Stimulated activated CD4-positive, alpha-beta T cell treated with anti-CD3 and anti-CD28 coated beads, Interleukin-4, amount 100 ng/mL, for 48 hours (primary cell): ENCODE measurements at regions not wholly inside any gene's neighbourhood (a gene's known extent, or its start where the extent isn't known, plus 50 kb on each side); places are given as distances from the start of the nearest gene placed in this dataset.

Experiments
- DNase-seq, 2 donors: peaks; one replicate each; pipeline ENCODE4 v3.0.0-alpha.2; 2020; ENCODE audit warnings: low read depth in 2 of 2

- no peak for DNase-seq
Observed at GRCh38 chr2:153196378-153197058, 282.0 kb downstream of the RPRM start.

GRCh38 chr2:153195342-153195741 is 283.2 kb downstream of the RPRM start:
- no peak for DNase-seq

DNA sequence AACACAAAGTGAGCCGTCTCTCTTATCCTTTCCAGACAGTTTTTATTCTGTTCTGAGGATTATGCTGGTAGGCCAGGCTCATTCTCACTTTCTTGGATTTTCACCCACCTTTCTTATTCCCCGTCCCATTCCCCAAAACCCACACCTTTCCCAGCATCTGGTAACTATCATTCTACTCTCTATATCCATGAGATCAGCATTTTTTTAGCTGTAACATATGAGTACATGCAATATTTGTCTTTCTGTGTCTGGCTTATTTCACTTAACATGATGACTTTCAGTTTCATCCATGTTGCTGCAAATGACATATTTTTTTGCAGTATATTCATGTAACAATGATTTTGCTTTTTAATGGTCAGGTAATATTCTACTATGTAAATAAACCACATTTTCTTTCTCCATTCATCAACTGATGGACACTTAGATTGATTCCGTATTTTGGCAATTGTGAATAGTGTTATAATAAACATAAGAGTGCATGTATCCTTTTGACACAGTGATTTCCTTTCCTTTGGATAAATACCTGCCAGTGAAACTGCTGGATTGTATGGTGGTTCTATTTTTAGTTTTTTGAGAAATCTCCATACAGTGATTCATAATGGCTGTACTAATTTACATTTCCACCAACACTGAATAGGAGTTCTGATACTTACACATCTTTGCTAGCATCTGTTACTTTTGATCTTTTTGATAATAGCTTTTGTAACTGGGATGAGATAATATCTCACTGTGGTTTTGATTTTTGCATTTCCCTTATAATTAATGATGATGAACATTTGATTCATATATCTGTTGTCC is 289.3 kb downstream of the RPRM start:
- DNase-seq = no peak

- DNase-seq = no peak
Observed at GRCh38 chr2:153179808-153180207, 298.8 kb downstream of the RPRM start.

DNA sequence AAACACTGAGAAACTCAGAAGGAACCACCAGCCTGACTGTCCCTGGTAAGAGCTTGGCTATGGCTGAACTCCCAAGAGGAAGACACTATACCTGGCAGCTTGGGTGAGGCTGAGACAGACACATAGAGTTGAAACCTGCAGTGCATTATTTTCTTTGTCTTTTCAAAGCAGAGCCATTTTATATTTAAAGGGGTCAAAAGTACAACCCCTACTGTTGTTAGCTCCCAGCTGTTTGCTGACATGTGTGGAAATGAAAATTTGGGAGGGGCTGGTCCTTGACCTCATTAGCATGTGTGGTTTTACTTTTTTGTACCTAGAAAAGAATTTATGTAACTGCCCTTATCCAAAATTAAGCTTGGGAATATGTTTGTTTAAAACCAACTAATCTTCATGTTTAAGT is 309.0 kb downstream of the RPRM start:
- DNase-seq = no peak

DNA sequence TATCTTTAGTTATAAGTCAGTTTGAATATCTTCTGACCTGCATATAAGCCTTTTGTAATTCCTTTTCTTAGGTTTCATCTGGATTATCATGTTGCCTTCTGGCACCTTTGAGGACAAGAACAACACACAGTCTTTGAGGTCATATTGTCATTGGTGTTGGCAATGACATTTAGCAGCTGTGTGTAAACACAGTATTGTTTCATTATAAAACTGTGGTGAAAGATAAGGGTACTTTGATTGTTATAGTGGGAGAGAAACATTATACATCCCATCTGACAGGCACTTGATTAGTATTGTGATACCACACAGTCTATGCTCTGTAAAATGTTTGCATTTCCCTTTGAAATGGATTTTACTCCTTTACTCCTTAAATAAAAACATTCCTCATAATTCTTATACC is 313.5 kb downstream of the RPRM start:
- DNase-seq = no peak

DNA sequence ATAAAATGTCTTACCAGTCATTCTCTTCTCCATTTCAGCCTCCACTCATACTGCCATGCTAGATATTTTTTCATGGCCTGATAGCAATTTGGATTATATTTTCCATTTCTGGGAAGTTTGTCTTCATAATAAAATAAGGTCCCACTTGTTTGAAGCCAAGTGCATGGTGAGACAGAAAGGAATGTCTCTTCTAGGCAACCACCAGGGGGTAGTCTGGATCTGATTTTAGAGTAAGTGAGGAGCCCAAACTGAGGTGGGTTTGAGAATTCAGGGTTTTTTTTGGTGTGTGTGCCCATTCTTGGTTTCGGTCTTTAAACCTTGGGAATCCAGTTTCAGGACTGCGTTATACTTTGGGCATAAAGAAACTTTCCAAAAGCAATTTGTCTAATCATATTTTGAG is 315.5 kb downstream of the RPRM start:
- no peak for DNase-seq

DNA sequence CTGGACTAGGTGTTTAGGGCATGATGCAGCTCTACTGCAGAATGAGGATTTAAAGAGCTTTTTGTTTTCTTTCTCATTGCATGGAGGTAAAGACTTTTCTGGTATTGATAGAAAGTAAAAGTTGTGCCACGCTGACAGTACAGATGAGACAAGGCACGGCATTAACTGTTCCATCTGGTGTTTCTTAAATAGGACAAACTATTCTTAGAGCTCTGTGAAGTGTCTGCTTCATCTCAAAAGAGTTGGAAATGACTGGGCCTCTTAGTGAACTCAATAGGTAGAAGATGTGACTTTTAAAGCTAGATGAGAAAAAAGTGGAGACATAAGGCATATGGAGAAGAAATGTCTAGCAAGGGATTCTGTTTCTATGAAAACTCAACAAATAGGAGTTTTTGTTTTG is 321.8 kb downstream of the RPRM start:
- no peak for DNase-seq

GRCh38 chr2:153152036-153152435 is 326.5 kb downstream of the RPRM start:
- no peak for DNase-seq

DNA sequence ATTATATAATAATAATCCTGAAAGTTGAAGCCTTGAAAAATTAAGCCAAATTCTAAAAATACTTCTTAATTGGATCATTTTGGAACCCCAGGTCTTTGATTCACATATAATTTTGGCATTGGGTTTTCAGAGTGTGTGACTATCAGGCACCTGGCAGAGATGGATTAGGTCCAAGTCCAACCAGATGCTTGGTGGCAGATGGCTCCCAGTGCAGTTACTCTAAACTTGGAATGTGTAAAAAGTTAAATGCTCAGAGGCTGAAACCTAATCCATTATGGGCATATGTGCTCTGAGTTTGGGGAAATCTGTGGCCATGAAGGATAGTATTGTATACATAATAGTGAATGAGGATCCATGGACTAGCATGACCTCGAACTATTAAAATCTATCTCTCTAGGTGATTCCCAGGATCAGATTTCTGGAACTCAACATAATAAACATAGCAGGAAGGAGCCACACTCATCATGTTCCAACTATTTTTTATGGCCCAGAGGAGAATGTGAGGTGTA is 333.0 kb downstream of the RPRM start:
- DNase-seq = no peak

- DNase-seq = no peak
Observed at GRCh38 chr2:153143540-153143939, 335.0 kb downstream of the RPRM start.

GRCh38 chr2:153140498-153140897 is 338.1 kb downstream of the RPRM start:
- no peak for DNase-seq

DNA sequence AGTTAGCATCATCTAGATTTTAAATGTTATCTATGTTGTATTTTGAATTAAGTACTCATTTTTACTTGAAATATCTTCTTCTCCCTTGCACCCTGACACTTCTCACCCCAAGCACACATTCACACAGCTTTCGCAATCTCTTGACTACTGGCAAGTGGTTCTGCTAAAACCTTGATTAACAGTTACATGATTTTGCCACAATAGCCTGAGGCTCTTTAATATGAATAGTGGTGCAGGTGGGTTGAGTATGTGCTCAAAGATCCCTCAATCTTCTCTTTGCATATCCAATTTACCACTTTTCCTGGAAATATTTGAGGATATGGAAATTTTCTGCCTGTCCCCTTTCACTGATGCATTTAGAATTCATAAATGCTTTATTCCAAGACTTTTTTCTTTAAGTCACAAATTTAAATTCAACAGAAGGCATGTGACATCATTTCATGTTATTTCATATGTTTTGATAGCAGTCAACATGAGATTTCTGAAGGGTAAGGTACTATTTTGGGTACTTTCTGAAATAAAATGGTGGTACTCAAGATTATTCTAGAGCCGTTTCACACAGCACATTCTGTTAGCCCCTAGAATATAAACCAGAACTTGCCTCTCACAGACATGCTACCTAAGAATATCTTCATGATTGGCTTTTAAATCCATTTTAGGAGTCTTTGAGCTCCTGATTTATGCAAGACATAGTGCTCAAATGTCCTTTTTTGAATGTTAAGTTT is 339.7 kb downstream of the RPRM start:
- no peak for DNase-seq

DNA sequence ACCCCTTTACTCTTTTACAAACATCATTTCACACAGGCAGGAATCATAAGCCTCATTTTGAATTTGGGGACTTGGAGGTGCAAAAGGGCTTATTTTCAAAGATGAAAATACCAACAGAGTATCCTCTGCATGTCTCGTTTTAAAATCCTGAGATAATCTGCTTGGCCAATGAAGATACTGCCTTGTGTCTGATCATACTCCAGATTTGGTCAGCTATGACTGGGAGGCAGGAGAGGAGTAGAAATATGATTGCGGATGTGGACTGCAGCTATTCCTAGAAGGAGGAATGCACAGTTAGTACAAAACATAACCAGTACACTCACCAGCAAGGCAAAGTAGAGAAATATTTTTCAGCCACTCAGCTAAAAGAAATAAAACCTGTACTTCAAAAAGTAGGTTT is 342.3 kb downstream of the RPRM start:
- DNase-seq = no peak

DNA sequence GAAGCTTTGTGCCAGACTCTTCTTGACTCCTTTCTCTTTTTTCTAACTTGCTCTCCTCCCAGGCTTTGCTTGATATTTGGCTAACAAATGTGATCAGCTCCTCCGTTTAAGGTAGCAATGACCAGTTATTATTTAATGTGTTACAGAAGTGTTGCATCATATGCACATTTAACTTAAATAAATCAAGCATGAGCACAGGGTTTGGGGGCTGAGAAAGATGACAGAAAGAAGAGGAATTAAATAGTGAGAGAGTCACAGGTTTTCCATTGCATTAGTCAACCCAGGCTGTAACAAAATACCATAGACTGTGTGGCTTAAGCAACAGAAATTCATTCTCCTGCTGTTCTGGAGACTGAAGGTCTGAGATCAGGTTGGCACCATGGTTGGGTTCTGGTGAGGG is 343.8 kb downstream of the RPRM start:
- no peak for DNase-seq

DNA sequence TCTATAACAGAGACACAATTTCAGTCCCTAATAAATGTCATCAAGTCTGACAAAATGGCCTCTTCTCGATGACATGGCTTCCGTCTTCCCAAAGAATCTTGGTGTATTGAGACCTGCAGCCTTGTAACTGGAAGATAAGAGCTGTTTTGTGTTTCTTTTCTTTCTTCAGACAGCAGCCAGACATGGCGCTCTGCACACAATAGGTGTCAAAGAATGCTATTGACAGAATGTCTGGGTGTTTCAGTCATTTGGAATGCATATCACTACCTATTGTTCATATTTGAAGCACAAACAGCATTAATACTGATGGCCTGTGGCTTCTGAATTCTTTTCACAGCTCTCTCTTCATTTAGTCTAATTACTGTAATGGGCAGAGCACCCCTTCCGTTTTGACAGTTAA is 344.8 kb downstream of the RPRM start:
- no peak for DNase-seq

DNA sequence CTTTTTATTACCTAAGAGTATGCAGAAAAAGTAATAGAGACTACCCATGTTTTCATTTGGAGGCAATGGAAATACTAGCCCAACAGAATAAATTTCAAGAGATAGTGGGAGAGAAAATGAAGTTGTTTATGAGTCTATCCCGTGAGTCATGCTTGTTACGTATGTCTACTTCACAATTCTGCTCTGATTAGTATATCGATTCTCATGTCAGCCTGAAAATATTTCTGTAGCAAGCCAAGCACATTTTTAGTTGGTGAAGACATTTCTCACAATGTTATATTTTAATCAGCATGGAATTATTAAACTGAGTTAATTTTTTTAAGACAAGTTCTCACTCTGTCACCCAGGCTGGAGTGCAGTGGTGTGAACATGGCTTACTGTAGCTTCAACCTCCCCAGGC is 346.1 kb downstream of the RPRM start:
- no peak for DNase-seq

- no peak for DNase-seq
Observed at GRCh38 chr2:153115141-153115540, 363.4 kb downstream of the RPRM start.

- no peak for DNase-seq
Observed at GRCh38 chr2:153110486-153110885, 368.1 kb downstream of the RPRM start.

DNA sequence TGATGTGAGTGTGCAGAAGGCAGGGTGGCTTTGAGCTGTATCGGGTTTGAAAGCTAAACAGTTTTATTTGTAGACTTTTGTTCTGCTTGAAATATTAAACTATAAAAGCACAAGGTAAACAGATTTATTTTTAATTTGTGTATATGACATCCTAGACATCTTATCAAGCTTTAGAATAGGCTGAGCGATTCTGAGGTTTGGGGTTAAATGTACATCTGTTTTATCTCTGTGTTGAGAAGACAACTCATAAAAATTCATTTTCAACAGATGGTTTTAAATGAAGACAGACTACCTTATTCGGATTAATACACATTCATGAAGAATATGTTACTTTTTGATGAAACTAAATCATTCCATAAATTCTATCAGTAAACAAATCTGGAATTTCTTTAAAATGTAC is 368.8 kb downstream of the RPRM start:
- no peak for DNase-seq

DNA sequence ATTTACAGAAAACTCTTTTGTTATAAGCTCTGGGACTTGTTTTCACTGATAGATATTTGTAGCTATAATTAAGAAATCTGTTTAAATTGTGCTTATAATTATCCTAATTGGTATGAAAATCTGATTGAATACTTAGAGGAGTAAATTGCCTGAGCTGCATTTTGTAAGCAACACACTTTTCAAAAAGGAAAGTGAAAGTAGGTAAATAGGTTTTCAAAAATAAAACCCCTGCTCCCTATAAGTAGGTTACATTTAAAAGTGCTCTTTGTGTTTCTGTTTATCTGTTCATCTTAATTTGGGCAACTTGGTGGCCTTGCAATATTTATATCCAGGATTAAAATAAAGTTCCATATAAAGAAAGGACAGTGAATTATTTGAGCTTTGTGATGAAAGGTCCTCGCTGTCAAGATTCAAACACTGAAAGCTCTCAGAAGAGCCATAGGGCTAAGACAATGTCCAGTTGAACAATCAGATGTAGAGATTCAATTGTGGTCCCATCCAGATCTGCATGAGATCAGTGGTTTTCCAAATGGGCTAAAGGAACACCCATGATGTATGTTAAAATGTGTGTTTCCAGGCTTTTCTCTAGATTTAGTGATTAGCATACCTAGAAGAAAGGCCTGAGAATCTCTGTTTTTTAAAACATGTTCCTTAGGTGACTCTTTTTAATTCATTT is 371.6 kb downstream of the RPRM start:
- no peak for DNase-seq
